Prostate gland (tissue), 2 donors: ENCODE measurements at regions not wholly inside any gene's neighbourhood (a gene's known extent, or its start where the extent isn't known, plus 50 kb on each side); places are given as distances from the start of the nearest gene placed in this dataset.

Source experiments
- POLR2A ChIP-seq: fragments of 450-650 bp; IDR thresholded peaks from one replicate; pipeline ENCODE4 v1.6.1; 2016; ENCODE audit warnings: antibody characterized with exemption, mild to moderate bottlenecking
- TF ChIP-seq, protein P1 (sequence below), 4 experiments: fragments of 200-600 bp in 2 of 4; fragments of 450-650 bp in 2 of 4; sonication (generic) in 2 of 4; IDR thresholded peaks; 1 replicate in 3 of 4; 2 replicates in 1 of 4; pipeline ENCODE4 v1.5.1; 2016 to 2019; ENCODE audit warnings: antibody characterized with exemption in 4 of 4, mild to moderate bottlenecking in 2 of 4, moderate library complexity in 2 of 4

DNA sequence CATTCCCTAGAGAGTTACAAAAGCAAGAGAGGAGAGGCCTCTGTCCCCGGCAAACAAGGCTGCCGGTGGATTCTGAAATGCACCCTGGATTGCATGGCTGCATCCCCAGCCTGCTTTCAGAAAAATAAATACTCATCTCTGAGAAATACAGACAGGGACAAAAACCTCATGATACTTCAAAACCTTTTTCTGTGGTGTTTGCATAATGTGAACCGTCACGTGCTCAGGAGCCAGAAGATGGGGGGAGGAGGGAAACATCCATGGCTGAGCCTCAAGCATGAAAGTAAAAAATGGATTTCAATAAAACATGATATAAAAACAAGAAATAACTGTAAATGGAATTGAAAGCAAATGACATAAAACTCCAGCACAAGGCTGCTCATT, 198.5 kb upstream of the NCAM1 start:
- TF ChIP-seq, protein P1, sequence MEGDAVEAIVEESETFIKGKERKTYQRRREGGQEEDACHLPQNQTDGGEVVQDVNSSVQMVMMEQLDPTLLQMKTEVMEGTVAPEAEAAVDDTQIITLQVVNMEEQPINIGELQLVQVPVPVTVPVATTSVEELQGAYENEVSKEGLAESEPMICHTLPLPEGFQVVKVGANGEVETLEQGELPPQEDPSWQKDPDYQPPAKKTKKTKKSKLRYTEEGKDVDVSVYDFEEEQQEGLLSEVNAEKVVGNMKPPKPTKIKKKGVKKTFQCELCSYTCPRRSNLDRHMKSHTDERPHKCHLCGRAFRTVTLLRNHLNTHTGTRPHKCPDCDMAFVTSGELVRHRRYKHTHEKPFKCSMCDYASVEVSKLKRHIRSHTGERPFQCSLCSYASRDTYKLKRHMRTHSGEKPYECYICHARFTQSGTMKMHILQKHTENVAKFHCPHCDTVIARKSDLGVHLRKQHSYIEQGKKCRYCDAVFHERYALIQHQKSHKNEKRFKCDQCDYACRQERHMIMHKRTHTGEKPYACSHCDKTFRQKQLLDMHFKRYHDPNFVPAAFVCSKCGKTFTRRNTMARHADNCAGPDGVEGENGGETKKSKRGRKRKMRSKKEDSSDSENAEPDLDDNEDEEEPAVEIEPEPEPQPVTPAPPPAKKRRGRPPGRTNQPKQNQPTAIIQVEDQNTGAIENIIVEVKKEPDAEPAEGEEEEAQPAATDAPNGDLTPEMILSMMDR (IDR thresholded peaks at IDR 0.05), result no peak
- TF ChIP-seq POLR2A, result no peak
